ENCODE measurements at regions not wholly inside any gene's neighbourhood (a gene's known extent, or its start where the extent isn't known, plus 50 kb on each side); places are given as distances from the start of the nearest gene placed in this dataset.

DNA sequence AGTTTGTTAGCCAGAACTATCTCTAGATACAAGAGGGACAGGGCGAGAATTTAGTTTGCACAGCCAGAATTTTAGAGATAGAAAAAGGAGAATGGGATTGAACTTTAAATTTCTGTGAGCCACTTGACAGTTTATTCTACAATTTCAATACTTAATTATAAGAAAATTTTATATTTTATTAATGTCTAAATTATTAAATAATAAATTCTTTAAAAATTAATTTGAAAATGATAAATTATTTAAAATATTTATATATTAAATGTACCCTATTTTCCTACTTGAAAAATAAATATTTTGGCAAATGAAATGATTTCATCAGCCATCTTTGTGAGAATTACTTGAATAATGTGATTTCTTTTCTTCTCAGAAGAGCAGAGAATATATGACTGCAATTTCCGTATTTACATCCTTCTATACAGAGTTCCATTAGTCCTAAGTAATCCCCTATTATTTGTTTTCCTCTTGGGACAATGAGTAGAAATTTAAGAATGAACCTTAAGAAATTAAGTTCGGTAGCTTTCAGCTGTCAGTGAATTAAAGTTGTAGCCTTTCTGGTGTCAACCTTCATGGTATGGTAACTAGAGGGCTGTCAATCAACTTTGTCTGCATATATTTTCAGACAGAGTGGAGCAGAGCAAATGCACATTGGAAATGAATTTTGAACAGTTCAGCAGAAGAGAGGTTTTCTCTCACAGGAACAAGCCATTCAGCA is 763.9 kb downstream of the PCDH18 start:
- Histone ChIP-seq H3K4me2 (ENCODE audit: low read length) (no peak overlapping the region), H3K4me1 (ENCODE audit: control insufficient read depth in 1 of 2, insufficient read depth in 2 of 2, low read length in 2 of 2) (no peaks in the 10 kb centered on the region), H3K4me3 (replicated peaks in 1 of 2; ENCODE audit: low read depth in 1 of 2, low read length in 2 of 2) (no peak overlapping the region), H2AFZ (ENCODE audit: low read depth, low read length, poor library complexity, severe bottlenecking) (no peak overlapping the region), H3K9ac (ENCODE audit: low read length) (no peak overlapping the region), H3K79me2 (ENCODE audit: insufficient read depth, low read length) (no peaks in the 10 kb centered on the region), H3K36me3 (ENCODE audit: control insufficient read depth in 1 of 2, insufficient read depth in 2 of 2, low read length in 2 of 2) (no peaks in the 10 kb centered on the region), H3K27ac (ENCODE audit: low read depth, low read length) (no peak overlapping the region), H3K9me2 (ENCODE audit: insufficient read depth) (no peaks in the 10 kb centered on the region), H3K27me3 (ENCODE audit: insufficient read depth, low read length) (no peaks in the 10 kb centered on the region), H4K20me1 (ENCODE audit: insufficient read depth) (no peaks in the 10 kb centered on the region), H3K9me3 (ENCODE audit: control insufficient read depth in 1 of 2, insufficient read depth in 1 of 2, low read depth in 1 of 2, low read length in 2 of 2) (no peaks in the 10 kb centered on the region)
- POLR2A ChIA-PET = no interaction called here
- BruUV-seq (replicated peaks) = no TSS peak
- DNase-seq (ENCODE audit: low read depth, low spot score) = no peak
- TF ChIP-seq, protein P1, sequence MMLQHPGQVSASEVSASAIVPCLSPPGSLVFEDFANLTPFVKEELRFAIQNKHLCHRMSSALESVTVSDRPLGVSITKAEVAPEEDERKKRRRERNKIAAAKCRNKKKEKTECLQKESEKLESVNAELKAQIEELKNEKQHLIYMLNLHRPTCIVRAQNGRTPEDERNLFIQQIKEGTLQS (IDR thresholded peaks at IDR 0.05) = no peak
- TF ChIP-seq MAX (IDR thresholded peaks at IDR 0.05) (no peak), EZH2phosphoT487 (IDR thresholded peaks at IDR 0.05; ENCODE audit: borderline replicate concordance) (no peak), SIN3A (IDR thresholded peaks at IDR 0.05; ENCODE audit: low read depth) (no peak), EGR1 (IDR thresholded peaks at IDR 0.05; ENCODE audit: low read depth) (no peak)
- ATAC-seq = no peak
- intact Hi-C loops (cut with micrococcal nuclease) = no loop called here
- RAD21 ChIA-PET (ENCODE audit: low non-redundant PET in 1 of 2, low total read pairs in 2 of 2, uncharacterized antibody in 2 of 2, unreplicated experiment in 2 of 2) = no interaction called here
- CTCF ChIA-PET = no interaction called here

DNA sequence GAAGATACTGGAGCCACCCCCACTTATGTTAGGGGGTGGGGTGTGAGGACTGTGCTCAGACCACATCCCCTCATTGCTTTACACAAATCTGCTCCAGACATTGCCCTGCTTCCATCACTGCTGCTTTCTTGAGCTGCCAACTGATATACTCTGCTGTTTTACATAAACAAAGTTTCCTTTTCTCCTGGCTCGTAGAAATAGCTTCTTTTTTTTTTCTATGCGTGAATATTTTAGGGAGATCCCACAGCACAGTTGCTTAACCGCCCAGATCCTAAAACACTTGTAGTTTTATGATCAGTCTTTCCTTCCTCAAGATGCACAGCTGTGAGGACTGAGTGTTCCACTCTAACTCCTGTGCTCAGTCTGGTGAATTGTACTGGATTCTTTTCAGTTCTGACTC is 768.4 kb downstream of the PCDH18 start:
- Histone ChIP-seq H3K4me3 (replicated peaks in 1 of 2; ENCODE audit: low read depth in 1 of 2, low read length in 2 of 2) (no peak overlapping the region), H2AFZ (ENCODE audit: low read depth, low read length, poor library complexity, severe bottlenecking) (no peak overlapping the region), H3K36me3 (ENCODE audit: control insufficient read depth in 1 of 2, insufficient read depth in 2 of 2, low read length in 2 of 2) (no peaks in the 10 kb centered on the region), H3K79me2 (ENCODE audit: insufficient read depth, low read length) (no peaks in the 10 kb centered on the region), H4K20me1 (ENCODE audit: insufficient read depth) (no peaks in the 10 kb centered on the region), H3K9ac (ENCODE audit: low read length) (no peak overlapping the region), H3K27ac (ENCODE audit: low read depth, low read length) (no peak overlapping the region), H3K9me3 (ENCODE audit: control insufficient read depth in 1 of 2, insufficient read depth in 1 of 2, low read depth in 1 of 2, low read length in 2 of 2) (no peaks in the 10 kb centered on the region), H3K4me1 (ENCODE audit: control insufficient read depth in 1 of 2, insufficient read depth in 2 of 2, low read length in 2 of 2) (no peaks in the 10 kb centered on the region), H3K9me2 (ENCODE audit: insufficient read depth) (no peaks in the 10 kb centered on the region), H3K27me3 (ENCODE audit: insufficient read depth, low read length) (no peaks in the 10 kb centered on the region), H3K4me2 (ENCODE audit: low read length) (no peak overlapping the region)
- DNase-seq (ENCODE audit: low read depth, low spot score) = no peak
- BruUV-seq (replicated peaks) = no TSS peak
- ATAC-seq = no peak
- ChIA-PET CTCF (no interaction called here), POLR2A (no interaction called here), RAD21 (ENCODE audit: low non-redundant PET in 1 of 2, low total read pairs in 2 of 2, uncharacterized antibody in 2 of 2, unreplicated experiment in 2 of 2) (no interaction called here)
- intact Hi-C loops (cut with micrococcal nuclease) = no loop called here
- TF ChIP-seq SRF (IDR thresholded peaks at IDR 0.05; ENCODE audit: low read depth) (no peak), SIN3A (IDR thresholded peaks at IDR 0.05; ENCODE audit: low read depth) (no peak), SP1 (IDR thresholded peaks at IDR 0.05; ENCODE audit: low read depth) (no peak), MAX (IDR thresholded peaks at IDR 0.05) (no peak), RAD21 (IDR thresholded peaks at IDR 0.05; ENCODE audit: low read depth) (no peak), JUND (IDR thresholded peaks at IDR 0.05) (no peak), EZH2phosphoT487 (IDR thresholded peaks at IDR 0.05; ENCODE audit: borderline replicate concordance) (no peak), TCF7L2 (IDR thresholded peaks at IDR 0.05; ENCODE audit: borderline replicate concordance, extremely low read depth, insufficient read depth, insufficient read length) (no peak), POLR2A (IDR thresholded peaks at IDR 0.05; ENCODE audit: borderline replicate concordance, extremely low read depth, insufficient read depth, insufficient read length) (no peak), EGR1 (IDR thresholded peaks at IDR 0.05; ENCODE audit: low read depth) (no peak)
- TF ChIP-seq, protein P1 (IDR thresholded peaks at IDR 0.05) = no peak
- TF ChIP-seq, protein P2, sequence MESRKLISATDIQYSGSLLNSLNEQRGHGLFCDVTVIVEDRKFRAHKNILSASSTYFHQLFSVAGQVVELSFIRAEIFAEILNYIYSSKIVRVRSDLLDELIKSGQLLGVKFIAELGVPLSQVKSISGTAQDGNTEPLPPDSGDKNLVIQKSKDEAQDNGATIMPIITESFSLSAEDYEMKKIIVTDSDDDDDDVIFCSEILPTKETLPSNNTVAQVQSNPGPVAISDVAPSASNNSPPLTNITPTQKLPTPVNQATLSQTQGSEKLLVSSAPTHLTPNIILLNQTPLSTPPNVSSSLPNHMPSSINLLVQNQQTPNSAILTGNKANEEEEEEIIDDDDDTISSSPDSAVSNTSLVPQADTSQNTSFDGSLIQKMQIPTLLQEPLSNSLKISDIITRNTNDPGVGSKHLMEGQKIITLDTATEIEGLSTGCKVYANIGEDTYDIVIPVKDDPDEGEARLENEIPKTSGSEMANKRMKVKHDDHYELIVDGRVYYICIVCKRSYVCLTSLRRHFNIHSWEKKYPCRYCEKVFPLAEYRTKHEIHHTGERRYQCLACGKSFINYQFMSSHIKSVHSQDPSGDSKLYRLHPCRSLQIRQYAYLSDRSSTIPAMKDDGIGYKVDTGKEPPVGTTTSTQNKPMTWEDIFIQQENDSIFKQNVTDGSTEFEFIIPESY (IDR thresholded peaks at IDR 0.05; ENCODE audit: extremely low read depth, insufficient replicate concordance, low read length) = no peak
- TF ChIP-seq, protein P3, sequence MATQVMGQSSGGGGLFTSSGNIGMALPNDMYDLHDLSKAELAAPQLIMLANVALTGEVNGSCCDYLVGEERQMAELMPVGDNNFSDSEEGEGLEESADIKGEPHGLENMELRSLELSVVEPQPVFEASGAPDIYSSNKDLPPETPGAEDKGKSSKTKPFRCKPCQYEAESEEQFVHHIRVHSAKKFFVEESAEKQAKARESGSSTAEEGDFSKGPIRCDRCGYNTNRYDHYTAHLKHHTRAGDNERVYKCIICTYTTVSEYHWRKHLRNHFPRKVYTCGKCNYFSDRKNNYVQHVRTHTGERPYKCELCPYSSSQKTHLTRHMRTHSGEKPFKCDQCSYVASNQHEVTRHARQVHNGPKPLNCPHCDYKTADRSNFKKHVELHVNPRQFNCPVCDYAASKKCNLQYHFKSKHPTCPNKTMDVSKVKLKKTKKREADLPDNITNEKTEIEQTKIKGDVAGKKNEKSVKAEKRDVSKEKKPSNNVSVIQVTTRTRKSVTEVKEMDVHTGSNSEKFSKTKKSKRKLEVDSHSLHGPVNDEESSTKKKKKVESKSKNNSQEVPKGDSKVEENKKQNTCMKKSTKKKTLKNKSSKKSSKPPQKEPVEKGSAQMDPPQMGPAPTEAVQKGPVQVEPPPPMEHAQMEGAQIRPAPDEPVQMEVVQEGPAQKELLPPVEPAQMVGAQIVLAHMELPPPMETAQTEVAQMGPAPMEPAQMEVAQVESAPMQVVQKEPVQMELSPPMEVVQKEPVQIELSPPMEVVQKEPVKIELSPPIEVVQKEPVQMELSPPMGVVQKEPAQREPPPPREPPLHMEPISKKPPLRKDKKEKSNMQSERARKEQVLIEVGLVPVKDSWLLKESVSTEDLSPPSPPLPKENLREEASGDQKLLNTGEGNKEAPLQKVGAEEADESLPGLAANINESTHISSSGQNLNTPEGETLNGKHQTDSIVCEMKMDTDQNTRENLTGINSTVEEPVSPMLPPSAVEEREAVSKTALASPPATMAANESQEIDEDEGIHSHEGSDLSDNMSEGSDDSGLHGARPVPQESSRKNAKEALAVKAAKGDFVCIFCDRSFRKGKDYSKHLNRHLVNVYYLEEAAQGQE (IDR thresholded peaks at IDR 0.05; ENCODE audit: low read depth) = no peak

All from HCT116 (cell line).